HUES64 (cell line): ENCODE measurements at regions not wholly inside any gene's neighbourhood (a gene's known extent, or its start where the extent isn't known, plus 50 kb on each side); places are given as distances from the start of the nearest gene placed in this dataset.

Experiments
- H3K27ac ChIP-seq: 2 replicates; pipeline ENCODE4 v1.7.0; 2013; ENCODE audit warnings: low read depth, low read length, inconsistent platforms
- H3K27me3 ChIP-seq: 2 replicates; pipeline ENCODE4 v1.6.1; 2013; ENCODE audit warnings: mild to moderate bottlenecking, low read length; ENCODE audit not compliant: insufficient read depth
- H3K36me3 ChIP-seq: 2 replicates; pipeline ENCODE4 v1.6.1; 2013; ENCODE audit warnings: mild to moderate bottlenecking, low read length; ENCODE audit not compliant: insufficient read depth
- H3K4me1 ChIP-seq: 2 replicates; pipeline ENCODE4 v1.6.1; 2013; ENCODE audit warnings: mild to moderate bottlenecking, low read length, moderate library complexity; ENCODE audit not compliant: insufficient read depth
- H3K4me3 ChIP-seq: 2 replicates; pipeline ENCODE4 v1.5.1; 2013; ENCODE audit warnings: mild to moderate bottlenecking, low read length, moderate library complexity
- H3K9ac ChIP-seq: 2 replicates; pipeline ENCODE4 v1.6.1; 2013; ENCODE audit warnings: mild to moderate bottlenecking, low read depth, low read length
- H3K9me3 ChIP-seq: 2 replicates; pipeline ENCODE4 v1.6.1; 2013; ENCODE audit warnings: low read depth, low read length; ENCODE audit not compliant: insufficient read depth
- WGBS: fragments of 150-250, 120-280 bp; methylation state at CpG from one replicate; pipeline ENCODE4 v1.1.7; 2013; ENCODE audit warnings: missing lambda C conversion rate; 5-methylcytosine and 5-hydroxymethylcytosine counted together

DNA sequence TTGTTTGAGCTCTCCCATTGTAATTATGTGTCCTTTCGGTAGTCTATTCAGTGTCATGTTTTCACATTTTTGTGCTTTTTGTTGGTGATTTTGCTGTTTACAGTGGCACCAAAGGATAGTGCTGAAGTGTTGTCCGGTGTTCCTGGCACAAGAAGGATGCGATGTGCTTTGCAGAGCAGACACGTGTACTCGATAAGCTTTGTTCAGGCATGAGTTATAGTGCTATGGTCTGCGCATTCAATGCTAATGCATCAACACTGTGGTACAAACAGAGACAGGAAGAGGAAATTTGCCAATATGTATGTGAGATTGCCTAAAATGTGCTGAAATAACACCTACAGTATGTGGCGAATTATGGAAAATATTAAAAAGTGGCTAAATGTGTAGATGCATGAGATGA, 913.4 kb upstream of the ACO1 start:
- Histone ChIP-seq H3K4me3 (no peak overlapping the region), H3K36me3 (no peaks in the 10 kb centered on the region), H3K9ac (no peak overlapping the region), H3K9me3 (peaks cover 5% of the 10 kb centered on the region; the same call in 1 of the 2 replicates), H3K27ac (no peak overlapping the region), H3K4me1 (no peaks in the 10 kb centered on the region), H3K27me3 (no peaks in the 10 kb centered on the region)
- 89% methylated on average over 7 of the region's 7 CpGs for WGBS

DNA sequence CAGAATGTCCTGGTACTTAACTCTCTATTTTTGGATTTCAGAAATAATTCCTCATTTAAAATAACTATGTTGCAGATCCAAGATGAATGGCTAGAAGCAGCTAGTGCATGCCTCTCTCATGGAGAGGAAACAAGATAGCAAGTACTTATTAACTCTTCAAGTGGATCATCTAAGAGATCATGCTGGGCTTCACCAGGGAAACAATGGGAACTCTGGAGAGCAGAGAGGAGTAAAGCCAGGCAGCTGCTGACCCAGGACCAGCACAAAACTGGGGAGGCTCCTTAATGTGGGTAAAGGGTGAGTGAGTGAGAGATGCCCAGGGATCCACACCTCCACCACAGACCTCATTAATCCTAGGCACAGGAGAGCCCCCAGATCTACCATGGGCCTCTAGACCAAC, 897.8 kb upstream of the ACO1 start:
- no peaks in the 10 kb centered on the region for H3K9me3 ChIP-seq
- H3K27me3 ChIP-seq = no peaks in the 10 kb centered on the region
- H3K4me3 ChIP-seq = no peak overlapping the region
- H3K4me1 ChIP-seq = 0 out of 2 replicates have a peak, but pooled peaks cover 7% of the 10 kb centered on the region
- no peaks in the 10 kb centered on the region for H3K36me3 ChIP-seq
- H3K9ac ChIP-seq = no peak overlapping the region
- H3K27ac ChIP-seq = no peak overlapping the region

DNA sequence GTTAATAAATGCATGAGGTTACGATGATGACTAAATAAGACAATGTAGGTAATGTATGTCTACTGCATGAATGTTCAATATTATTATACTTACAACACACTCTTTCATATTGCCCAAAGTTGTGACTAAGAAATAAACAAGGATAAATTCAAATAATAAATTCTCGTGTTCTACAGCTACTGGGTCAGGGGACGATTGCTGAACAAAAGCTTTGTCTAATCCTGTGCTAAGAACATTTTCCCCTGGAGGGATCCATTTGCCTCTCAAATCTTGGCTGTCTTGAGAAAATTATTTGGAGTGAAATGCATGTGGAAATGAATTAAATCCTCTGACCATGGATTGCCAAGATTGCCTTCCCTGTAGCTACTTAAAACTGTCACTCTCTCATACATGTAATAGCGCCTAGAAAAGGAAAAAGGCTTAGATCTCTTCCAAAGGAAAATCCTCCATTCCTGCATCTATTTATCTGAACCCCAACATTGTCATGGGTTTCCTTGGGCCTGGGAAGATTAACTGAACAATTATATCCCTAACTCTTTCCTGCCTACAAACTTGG, 893.8 kb upstream of the ACO1 start:
- 96% methylated on average over 3 of the region's 4 CpGs for WGBS
- Histone ChIP-seq H3K9ac (no peak overlapping the region), H3K27me3 (no peaks in the 10 kb centered on the region), H3K27ac (no peak overlapping the region), H3K36me3 (no peaks in the 10 kb centered on the region), H3K4me3 (no peak overlapping the region), H3K4me1 (0 out of 2 replicates have a peak, but pooled peaks cover 7% of the 10 kb centered on the region), H3K9me3 (no peaks in the 10 kb centered on the region)

GRCh38 chr9:31492229-31492628, 892.2 kb upstream of the ACO1 start:
- no peak overlapping the region for H3K4me3 ChIP-seq
- no peak overlapping the region for H3K9ac ChIP-seq
- H3K27ac ChIP-seq = no peak overlapping the region
- 83% methylated on average over 1 of the region's 1 CpG for WGBS
- no peaks in the 10 kb centered on the region for H3K27me3 ChIP-seq
- H3K4me1 ChIP-seq = no peaks in the 10 kb centered on the region
- no peaks in the 10 kb centered on the region for H3K36me3 ChIP-seq
- H3K9me3 ChIP-seq = peaks cover 11% of the 10 kb centered on the region

DNA sequence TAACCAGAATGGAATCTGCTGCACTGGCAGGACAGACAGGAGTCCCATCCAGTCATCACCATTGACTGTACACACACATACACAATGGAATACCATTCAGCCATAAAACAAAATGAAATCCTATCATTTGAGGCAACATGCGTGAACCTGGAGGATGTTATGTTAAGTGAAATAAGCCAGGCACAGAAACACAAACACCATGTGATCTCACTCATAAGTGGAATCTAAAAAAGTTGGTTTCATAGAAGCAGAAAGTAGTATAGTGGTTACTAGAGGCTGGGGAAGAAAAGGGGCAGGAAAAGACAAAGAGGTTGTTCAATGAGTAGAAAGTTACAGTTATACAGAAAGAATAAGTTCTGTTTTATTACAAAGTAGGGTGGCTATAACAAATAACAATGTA, 884.0 kb upstream of the ACO1 start:
- Histone ChIP-seq H3K9ac (no peak overlapping the region), H3K4me1 (no peaks in the 10 kb centered on the region), H3K27ac (no peak overlapping the region), H3K36me3 (no peaks in the 10 kb centered on the region), H3K4me3 (no peak overlapping the region), H3K27me3 (no peaks in the 10 kb centered on the region), H3K9me3 (peaks cover 11% of the 10 kb centered on the region)
- WGBS = no CpG with 5 or more reads among the region's 1 CpG

GRCh38 chr9:31519011-31519410, 865.4 kb upstream of the ACO1 start:
- Histone ChIP-seq H3K27ac (no peak overlapping the region), H3K9ac (no peak overlapping the region), H3K9me3 (no peaks in the 10 kb centered on the region), H3K4me3 (no peak overlapping the region), H3K27me3 (no peaks in the 10 kb centered on the region), H3K4me1 (no peaks in the 10 kb centered on the region), H3K36me3 (no peaks in the 10 kb centered on the region)
- WGBS = 86% methylated on average over 6 of the region's 6 CpGs

DNA sequence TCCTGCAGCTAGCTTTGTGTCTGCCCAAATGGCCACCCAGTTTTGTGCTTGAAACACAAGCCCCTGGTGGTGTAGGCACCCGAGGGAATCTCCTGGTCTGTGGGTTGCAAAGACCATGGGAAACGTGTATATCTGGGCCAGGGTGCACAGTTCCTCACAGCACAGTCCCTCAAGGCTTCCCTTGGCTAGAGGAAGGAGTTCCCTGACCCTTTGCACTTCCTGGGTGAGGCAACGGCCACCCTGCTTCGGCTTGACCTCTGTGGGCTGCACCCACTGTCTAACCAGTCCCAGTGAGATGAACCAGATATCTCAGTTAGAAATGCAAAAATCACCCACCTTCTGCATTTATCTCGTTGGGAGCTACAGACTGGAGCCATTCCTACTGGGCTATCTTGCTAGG, 865.0 kb upstream of the ACO1 start:
- Histone ChIP-seq H3K27ac (no peak overlapping the region), H3K9ac (no peak overlapping the region), H3K27me3 (no peaks in the 10 kb centered on the region), H3K4me1 (no peaks in the 10 kb centered on the region), H3K9me3 (no peaks in the 10 kb centered on the region), H3K36me3 (no peaks in the 10 kb centered on the region), H3K4me3 (no peak overlapping the region)
- WGBS = 83% methylated on average over 5 of the region's 5 CpGs

GRCh38 chr9:31519826-31520225, 864.6 kb upstream of the ACO1 start:
- Histone ChIP-seq H3K4me3 (no peak overlapping the region), H3K27ac (no peak overlapping the region), H3K27me3 (no peaks in the 10 kb centered on the region), H3K9me3 (no peaks in the 10 kb centered on the region), H3K36me3 (no peaks in the 10 kb centered on the region), H3K9ac (no peak overlapping the region), H3K4me1 (no peaks in the 10 kb centered on the region)
- WGBS = 100% methylated on average over 1 of the region's 2 CpGs

GRCh38 chr9:31520301-31521085, 864.0 kb upstream of the ACO1 start:
- Histone ChIP-seq H3K4me3 (no peak overlapping the region), H3K27me3 (no peaks in the 10 kb centered on the region), H3K27ac (no peak overlapping the region), H3K4me1 (no peaks in the 10 kb centered on the region), H3K9me3 (no peaks in the 10 kb centered on the region), H3K9ac (no peak overlapping the region), H3K36me3 (no peaks in the 10 kb centered on the region)
- WGBS = 94% methylated on average over 3 of the region's 3 CpGs

- no peaks in the 10 kb centered on the region for H3K27me3 ChIP-seq
- no peak overlapping the region for H3K9ac ChIP-seq
- no peaks in the 10 kb centered on the region for H3K9me3 ChIP-seq
- no peaks in the 10 kb centered on the region for H3K36me3 ChIP-seq
- no peaks in the 10 kb centered on the region; the same call in 1 of the 2 replicates for H3K4me1 ChIP-seq
- H3K4me3 ChIP-seq = no peak overlapping the region
- 86% methylated on average over 2 of the region's 2 CpGs for WGBS
- no peak overlapping the region for H3K27ac ChIP-seq
Measured at GRCh38 chr9:31535651-31536050, 848.8 kb upstream of the ACO1 start.

DNA sequence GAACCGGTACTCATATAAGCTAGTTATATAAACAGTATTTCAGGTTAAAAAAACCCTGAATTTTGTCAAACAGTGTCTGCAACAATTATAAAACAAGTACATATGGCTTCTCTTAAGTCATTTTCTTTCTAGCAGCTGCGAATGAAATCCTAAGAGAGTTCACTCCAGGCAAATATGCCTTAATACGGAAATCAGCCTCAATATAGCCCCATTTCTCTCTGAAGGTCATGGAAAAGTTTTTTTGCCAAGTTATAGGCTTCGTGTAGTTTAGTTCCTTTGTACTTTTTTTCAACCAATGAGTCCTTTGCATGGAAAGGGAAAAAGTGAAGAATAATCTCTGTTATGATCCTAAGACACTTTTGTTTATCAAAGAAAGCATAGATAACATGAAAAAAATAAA, 848.0 kb upstream of the ACO1 start:
- no peaks in the 10 kb centered on the region for H3K36me3 ChIP-seq
- H3K27me3 ChIP-seq = no peaks in the 10 kb centered on the region
- no peaks in the 10 kb centered on the region for H3K9me3 ChIP-seq
- H3K4me1 ChIP-seq = no peaks in the 10 kb centered on the region
- no peak overlapping the region for H3K4me3 ChIP-seq
- H3K27ac ChIP-seq = no peak overlapping the region
- 92% methylated on average over 3 of the region's 4 CpGs for whole genome bisulfite sequencing
- H3K9ac ChIP-seq = no peak overlapping the region
